GM20000 (cell line): ENCODE measurements at regions not wholly inside any gene's neighbourhood (a gene's known extent, or its start where the extent isn't known, plus 50 kb on each side); places are given as distances from the start of the nearest gene placed in this dataset.

Source experiments
- DNase-seq: peaks from one replicate; pipeline ENCODE4 v3.0.0; 2012; ENCODE audit warnings: low spot score
- CTCF ChIP-seq: IDR thresholded peaks from 2 replicates; pipeline ENCODE4 v1.5.1; 2012; ENCODE audit warnings: mild to moderate bottlenecking, control low read depth; ENCODE audit errors: extremely low read depth, missing control alignments

GRCh38 chr5:11955331-11955730 is 51.1 kb upstream of the CTNND2 start:
- no peak for TF ChIP-seq CTCF
- no peak for DNase-seq
